Coronary artery (tissue), 2 donors: ENCODE measurements at regions not wholly inside any gene's neighbourhood (a gene's known extent, or its start where the extent isn't known, plus 50 kb on each side); places are given as distances from the start of the nearest gene placed in this dataset.

Source experiments
- DNase-seq: peaks from one replicate; pipeline ENCODE4 v3.0.0-alpha.2; 2017; ENCODE audit warnings: low spot score
- H3K27ac ChIP-seq, 2 donors: fragments of 200-600 bp; sonication (generic); one replicate each; pipeline ENCODE4 v1.5.1; 2016 to 2019
- H3K4me3 ChIP-seq: fragments of 200-600 bp; sonication (generic); 2 replicates; pipeline ENCODE4 v1.5.1; 2016; ENCODE audit warnings: mild to moderate bottlenecking, moderate library complexity
- CTCF ChIP-seq: fragments of 200-600 bp; sonication (generic); IDR thresholded peaks from one replicate; pipeline ENCODE4 v1.5.1; 2019; ENCODE audit warnings: antibody characterized with exemption

- no peak for TF ChIP-seq CTCF
- no peak overlapping the region for H3K27ac ChIP-seq
Observed at GRCh38 chr15:87368511-87368910, 888.0 kb downstream of the NTRK3 start.

GRCh38 chr15:87365186-87365585, 891.4 kb downstream of the NTRK3 start:
- Histone ChIP-seq H3K27ac (no peak overlapping the region), H3K4me3 (no peak overlapping the region)
- no peak for TF ChIP-seq CTCF
- no peak for DNase-seq

More at GRCh38 chr15:87368511-87368910, 888.0 kb downstream of the NTRK3 start:
- DNase-seq: no peak
- H3K4me3 ChIP-seq: no peak overlapping the region

- DNase-seq: no peak
- no peak overlapping the region for H3K4me3 ChIP-seq
Observed at GRCh38 chr15:87362531-87362930, 894.0 kb downstream of the NTRK3 start.

GRCh38 chr15:87357637-87358313, 898.8 kb downstream of the NTRK3 start:
- Histone ChIP-seq H3K27ac (no peak overlapping the region), H3K4me3 (no peak overlapping the region)
- DNase-seq: no peak
- no peak for TF ChIP-seq CTCF

More at GRCh38 chr15:87362531-87362930, 894.0 kb downstream of the NTRK3 start:
- no peak overlapping the region for H3K27ac ChIP-seq
- TF ChIP-seq CTCF: no peak

GRCh38 chr15:87355946-87356345, 900.6 kb downstream of the NTRK3 start:
- no peak for TF ChIP-seq CTCF
- no peak for DNase-seq
- Histone ChIP-seq H3K27ac (no peak overlapping the region), H3K4me3 (no peak overlapping the region)

- no peak overlapping the region for H3K27ac ChIP-seq
- no peak overlapping the region for H3K4me3 ChIP-seq
- DNase-seq: no peak
- no peak for TF ChIP-seq CTCF
Observed at GRCh38 chr15:87354661-87355410, 901.7 kb downstream of the NTRK3 start.

- no peak overlapping the region for H3K27ac ChIP-seq
- DNase-seq: no peak
- TF ChIP-seq CTCF: no peak
- no peak overlapping the region for H3K4me3 ChIP-seq
Observed at GRCh38 chr15:87349181-87349580, 907.4 kb downstream of the NTRK3 start.
